ENCODE measurements at regions not wholly inside any gene's neighbourhood (a gene's known extent, or its start where the extent isn't known, plus 50 kb on each side); places are given as distances from the start of the nearest gene placed in this dataset.

DNA sequence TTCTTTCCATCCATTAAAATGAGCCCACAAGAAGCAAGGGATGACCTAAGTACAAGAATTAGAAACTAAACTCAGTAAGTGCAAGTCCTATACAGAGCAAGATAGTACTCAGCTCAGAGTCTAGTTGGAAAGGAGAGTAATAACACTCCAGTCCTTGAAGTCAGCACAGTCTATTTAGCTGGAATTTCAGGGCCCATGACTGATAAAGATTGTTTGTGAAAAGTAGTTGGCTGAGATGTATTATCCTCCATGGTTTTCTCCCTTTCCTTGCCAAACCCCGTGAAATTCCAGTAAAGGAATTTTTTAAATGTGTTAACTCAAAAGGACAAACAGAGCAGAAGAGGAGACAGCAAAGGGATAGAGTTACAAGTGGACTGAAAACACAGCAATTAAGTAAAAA lies 127.2 kb upstream of the STT3B start:
- dilution Hi-C loops (cut with MboI; ENCODE audit: extremely low pct_ligation_motif_present, low sequenced_read_pairs): no loop called here
- FAIRE-seq: no peak
- Histone ChIP-seq H3K4me1 (ENCODE audit: control insufficient read depth, extremely low read depth, insufficient read depth, low read length) (no peaks in the 10 kb centered on the region), H3K4me3 (ENCODE audit: control insufficient read depth in 2 of 3, extremely low read depth in 1 of 3, insufficient read depth in 2 of 3, low read depth in 1 of 3, low read length in 3 of 3) (no peak overlapping the region), H3K27ac (ENCODE audit: control insufficient read depth, insufficient read depth, low read length) (no peak overlapping the region), H3K9me3 (ENCODE audit: control insufficient read depth, low read depth, low read length) (no peaks in the 10 kb centered on the region), H3K4me2 (ENCODE audit: control insufficient read depth, extremely low read depth, insufficient read depth, low read depth, low read length) (no peak overlapping the region), H2AFZ (ENCODE audit: control insufficient read depth, low read length) (no peak overlapping the region), H4K20me1 (ENCODE audit: control insufficient read depth, extremely low read depth, insufficient read depth, low read length) (no peaks in the 10 kb centered on the region), H3K79me2 (ENCODE audit: control insufficient read depth, insufficient read depth, low read length) (no peaks in the 10 kb centered on the region), H3K9me1 (ENCODE audit: control insufficient read depth, extremely low read depth, insufficient read depth, low read length) (no peaks in the 10 kb centered on the region), H3K9ac (ENCODE audit: control insufficient read depth, extremely low read depth, insufficient read depth, low read length) (no peak overlapping the region), H3K27me3 (ENCODE audit: control insufficient read depth, extremely low read depth, insufficient read depth, low read length) (peaks cover 4% of the 10 kb centered on the region), H3K36me3 (ENCODE audit: control insufficient read depth in 2 of 2, extremely low read depth in 1 of 2, insufficient read depth in 2 of 2, low read length in 2 of 2) (no peaks in the 10 kb centered on the region)
- TF ChIP-seq, protein P1, sequence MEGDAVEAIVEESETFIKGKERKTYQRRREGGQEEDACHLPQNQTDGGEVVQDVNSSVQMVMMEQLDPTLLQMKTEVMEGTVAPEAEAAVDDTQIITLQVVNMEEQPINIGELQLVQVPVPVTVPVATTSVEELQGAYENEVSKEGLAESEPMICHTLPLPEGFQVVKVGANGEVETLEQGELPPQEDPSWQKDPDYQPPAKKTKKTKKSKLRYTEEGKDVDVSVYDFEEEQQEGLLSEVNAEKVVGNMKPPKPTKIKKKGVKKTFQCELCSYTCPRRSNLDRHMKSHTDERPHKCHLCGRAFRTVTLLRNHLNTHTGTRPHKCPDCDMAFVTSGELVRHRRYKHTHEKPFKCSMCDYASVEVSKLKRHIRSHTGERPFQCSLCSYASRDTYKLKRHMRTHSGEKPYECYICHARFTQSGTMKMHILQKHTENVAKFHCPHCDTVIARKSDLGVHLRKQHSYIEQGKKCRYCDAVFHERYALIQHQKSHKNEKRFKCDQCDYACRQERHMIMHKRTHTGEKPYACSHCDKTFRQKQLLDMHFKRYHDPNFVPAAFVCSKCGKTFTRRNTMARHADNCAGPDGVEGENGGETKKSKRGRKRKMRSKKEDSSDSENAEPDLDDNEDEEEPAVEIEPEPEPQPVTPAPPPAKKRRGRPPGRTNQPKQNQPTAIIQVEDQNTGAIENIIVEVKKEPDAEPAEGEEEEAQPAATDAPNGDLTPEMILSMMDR (optimal IDR thresholded peaks at IDR 0.05 in 1 of 3, IDR thresholded peaks at IDR 0.05 in 1 of 3, conservative IDR thresholded peaks at IDR 0.05 in 1 of 3; ENCODE audit: extremely low read depth in 1 of 3, insufficient read depth in 2 of 3, low read length in 3 of 3): no peak
- no peak for TF ChIP-seq EZH2 (IDR thresholded peaks at IDR 0.05; ENCODE audit: low read length)
- DNase-seq (ENCODE audit: low read depth, low spot score): no peak

DNA sequence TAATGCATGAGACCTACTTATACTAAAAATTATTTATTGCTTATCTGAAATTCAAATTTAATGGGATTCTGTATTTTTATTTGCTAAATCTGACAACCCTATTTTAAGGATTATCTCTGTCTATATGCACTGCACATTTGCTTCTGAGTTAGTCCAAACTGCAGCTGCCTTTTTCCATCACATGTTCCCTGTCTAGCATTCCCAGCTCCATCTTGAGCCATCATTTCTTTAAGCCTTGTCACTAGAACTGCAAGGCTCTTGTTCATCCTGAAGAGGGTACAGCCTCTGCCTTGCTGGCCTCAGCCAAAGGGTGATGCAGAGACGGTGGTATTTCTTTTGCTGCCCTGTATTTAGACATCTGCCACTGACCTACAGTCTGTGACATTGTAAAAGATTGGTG lies 125.8 kb upstream of the STT3B start:
- Histone ChIP-seq H3K27ac (ENCODE audit: control insufficient read depth, insufficient read depth, low read length) (no peak overlapping the region), H3K9me3 (ENCODE audit: control insufficient read depth, low read depth, low read length) (no peaks in the 10 kb centered on the region), H3K27me3 (ENCODE audit: control insufficient read depth, extremely low read depth, insufficient read depth, low read length) (peaks cover 4% of the 10 kb centered on the region), H3K79me2 (ENCODE audit: control insufficient read depth, insufficient read depth, low read length) (no peaks in the 10 kb centered on the region), H3K4me2 (ENCODE audit: control insufficient read depth, extremely low read depth, insufficient read depth, low read depth, low read length) (no peak overlapping the region), H2AFZ (ENCODE audit: control insufficient read depth, low read length) (no peak overlapping the region), H3K4me1 (ENCODE audit: control insufficient read depth, extremely low read depth, insufficient read depth, low read length) (no peaks in the 10 kb centered on the region), H3K36me3 (ENCODE audit: control insufficient read depth in 2 of 2, extremely low read depth in 1 of 2, insufficient read depth in 2 of 2, low read length in 2 of 2) (no peaks in the 10 kb centered on the region), H3K9ac (ENCODE audit: control insufficient read depth, extremely low read depth, insufficient read depth, low read length) (no peak overlapping the region), H3K4me3 (ENCODE audit: control insufficient read depth in 2 of 3, extremely low read depth in 1 of 3, insufficient read depth in 2 of 3, low read depth in 1 of 3, low read length in 3 of 3) (no peak overlapping the region), H4K20me1 (ENCODE audit: control insufficient read depth, extremely low read depth, insufficient read depth, low read length) (no peaks in the 10 kb centered on the region), H3K9me1 (ENCODE audit: control insufficient read depth, extremely low read depth, insufficient read depth, low read length) (no peaks in the 10 kb centered on the region)
- dilution Hi-C loops (cut with MboI; ENCODE audit: extremely low pct_ligation_motif_present, low sequenced_read_pairs): no loop called here
- DNase-seq (ENCODE audit: low read depth, low spot score) (no peak), FAIRE-seq (no peak)
- TF ChIP-seq, protein P1 (optimal IDR thresholded peaks at IDR 0.05 in 1 of 3, IDR thresholded peaks at IDR 0.05 in 1 of 3, conservative IDR thresholded peaks at IDR 0.05 in 1 of 3; ENCODE audit: extremely low read depth in 1 of 3, insufficient read depth in 2 of 3, low read length in 3 of 3): no peak
- TF ChIP-seq EZH2 (IDR thresholded peaks at IDR 0.05; ENCODE audit: low read length): no peak

Measured in keratinocyte (primary cell).